ENCODE measurements at regions not wholly inside any gene's neighbourhood (a gene's known extent, or its start where the extent isn't known, plus 50 kb on each side); places are given as distances from the start of the nearest gene placed in this dataset.

- Histone ChIP-seq H2AFZ (ENCODE audit: low read depth, low read length) (no peak overlapping the region), H3K27me3 (ENCODE audit: control insufficient read depth in 2 of 2, insufficient read depth in 2 of 2, low read length in 2 of 2) (no peaks in the 10 kb centered on the region), H3K79me2 (ENCODE audit: control insufficient read depth, insufficient read depth, low read length) (no peaks in the 10 kb centered on the region), H3K4me2 (ENCODE audit: insufficient read depth, low read length) (no peak overlapping the region), H3K9me1 (replicated peaks; ENCODE audit: control insufficient read depth, extremely low read depth, insufficient read depth, low read length) (no peaks in the 10 kb centered on the region), H3K27ac (ENCODE audit: insufficient read depth, low read depth, low read length) (no peak overlapping the region), H3K4me3 (replicated peaks in 1 of 3; ENCODE audit: insufficient read depth in 1 of 3, low read depth in 1 of 3, low read length in 3 of 3) (no peak overlapping the region), H3K9me3 (replicated peaks; ENCODE audit: control insufficient read depth, insufficient read depth, low read length) (no peaks in the 10 kb centered on the region), H3K9ac (replicated peaks; ENCODE audit: extremely low read depth, insufficient read depth, low read length) (no peak overlapping the region), H4K20me1 (replicated peaks; ENCODE audit: control insufficient read depth, extremely low read depth, insufficient read depth, low read length) (no peaks in the 10 kb centered on the region), H3K4me1 (ENCODE audit: control insufficient read depth, extremely low read depth, insufficient read depth, low read length) (no peaks in the 10 kb centered on the region), H3K36me3 (ENCODE audit: control insufficient read depth in 2 of 2, extremely low read depth in 1 of 2, insufficient read depth in 2 of 2, low read length in 2 of 2) (no peaks in the 10 kb centered on the region)
- TF ChIP-seq MYC (IDR thresholded peaks at IDR 0.05; ENCODE audit: low read depth, low read length) (no peak), POLR2AphosphoS5 (IDR thresholded peaks at IDR 0.05; ENCODE audit: insufficient read depth, low read depth, low read length) (no peak)
- FAIRE-seq = peak; percentile 18
- intact Hi-C loops (cut with micrococcal nuclease) (no loop called here), dilution Hi-C loops (cut with MboI; ENCODE audit: extremely low pct_ligation_motif_present, low sequenced_read_pairs) (no loop called here)
- ChIA-PET POLR2A (no interaction called here), CTCF (interaction anchor here (0.9 kb wide), 1 partner anchor 1078 kb away, joined by 5 read pairs; no protein-coding TSS in a partner anchor)
- peak; percentile 41 for DNase-seq (ENCODE audit: low read depth, low spot score)
- no TSS peak for BruUV-seq (replicated peaks)
Measured at GRCh38 chrY:4483693-4484092, 516.4 kb upstream of the PCDH11Y start.

Measured in endothelial cell of umbilical vein (primary cell).